IPS DF 4.7 (cell line): ENCODE measurements at regions not wholly inside any gene's neighbourhood (a gene's known extent, or its start where the extent isn't known, plus 50 kb on each side); places are given as distances from the start of the nearest gene placed in this dataset.

Experiments
- DNase-seq: peaks from one replicate; pipeline ENCODE4 v3.0.0-alpha.2; 2013; ENCODE audit warnings: low spot score; ENCODE audit errors: extremely low read depth

DNA sequence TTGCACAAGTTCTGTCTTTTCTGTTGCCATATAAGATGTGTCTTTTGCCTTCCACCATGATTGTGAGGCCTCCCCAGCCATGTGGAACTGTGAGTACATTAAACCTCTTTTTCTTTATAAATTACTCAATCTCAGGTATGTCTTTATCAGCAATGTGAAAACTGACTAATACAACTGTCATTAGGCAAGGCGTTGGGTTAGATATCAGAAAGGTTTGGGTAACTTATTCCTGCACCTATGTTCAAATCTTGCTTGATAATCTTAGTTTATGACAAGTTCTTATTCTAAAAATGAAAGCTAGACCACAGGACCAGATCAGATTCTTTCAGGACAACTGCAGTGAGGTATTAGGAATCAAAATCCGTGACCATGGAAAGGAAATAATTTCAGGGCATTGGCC, 160.6 kb upstream of the BDNF start:
- DNase-seq = no peak

DNA sequence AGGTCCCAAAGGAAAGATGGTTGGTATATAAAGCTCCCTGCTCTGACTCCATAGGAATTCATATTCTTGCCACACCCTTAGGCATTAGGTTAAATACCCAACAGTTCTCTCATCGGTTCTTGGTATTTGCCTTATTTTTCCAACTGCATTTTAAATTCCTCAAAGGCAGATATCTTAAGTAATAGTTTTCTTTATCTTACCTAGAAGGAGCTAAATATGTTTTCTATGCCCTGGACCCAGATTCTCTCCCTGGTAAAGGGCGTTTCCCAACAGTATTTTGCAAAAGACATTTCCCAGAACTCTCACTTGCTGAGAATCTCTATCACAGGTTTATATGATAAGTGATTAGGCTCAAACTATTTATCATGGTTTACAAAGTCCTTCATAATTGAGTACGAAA, 158.6 kb upstream of the BDNF start:
- DNase-seq = no peak

DNA sequence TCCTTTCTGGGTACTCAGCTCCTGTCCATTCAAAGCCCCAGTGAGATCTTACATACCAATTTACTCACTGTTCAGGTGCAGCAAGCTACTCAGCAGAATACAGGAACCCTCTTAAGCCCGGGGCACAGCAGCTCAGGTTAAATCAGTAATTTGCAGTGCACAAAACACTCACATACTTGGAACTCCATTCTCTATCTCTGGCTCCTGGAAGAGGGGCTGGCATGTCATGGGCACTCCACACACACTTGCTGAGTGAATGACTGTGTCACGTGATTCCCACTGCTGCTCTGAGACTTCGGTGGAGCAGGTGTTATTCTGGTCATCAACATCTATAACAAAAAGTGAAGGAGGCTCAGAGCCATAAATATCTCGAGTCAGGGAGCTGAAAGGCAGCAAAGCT, 157.3 kb upstream of the BDNF start:
- DNase-seq = no peak

DNA sequence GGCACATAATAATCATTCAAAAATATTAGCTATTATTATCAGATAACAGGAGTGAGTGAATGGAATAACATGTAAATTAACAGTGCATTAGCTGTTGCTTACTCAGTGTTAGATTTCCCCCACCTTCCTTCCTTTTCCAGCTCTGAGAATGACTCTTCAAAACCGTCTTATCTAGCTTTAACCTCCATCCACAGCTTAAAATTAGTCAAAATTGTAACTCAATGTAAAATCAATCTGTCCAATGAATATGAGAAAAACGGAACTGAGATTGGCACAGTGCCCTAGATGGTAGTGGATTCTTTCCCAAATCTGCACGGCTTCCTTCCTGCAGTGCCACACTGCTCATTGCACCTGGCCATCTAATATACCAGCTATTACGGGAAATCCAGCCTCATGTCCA, 156.8 kb upstream of the BDNF start:
- no peak for DNase-seq

DNA sequence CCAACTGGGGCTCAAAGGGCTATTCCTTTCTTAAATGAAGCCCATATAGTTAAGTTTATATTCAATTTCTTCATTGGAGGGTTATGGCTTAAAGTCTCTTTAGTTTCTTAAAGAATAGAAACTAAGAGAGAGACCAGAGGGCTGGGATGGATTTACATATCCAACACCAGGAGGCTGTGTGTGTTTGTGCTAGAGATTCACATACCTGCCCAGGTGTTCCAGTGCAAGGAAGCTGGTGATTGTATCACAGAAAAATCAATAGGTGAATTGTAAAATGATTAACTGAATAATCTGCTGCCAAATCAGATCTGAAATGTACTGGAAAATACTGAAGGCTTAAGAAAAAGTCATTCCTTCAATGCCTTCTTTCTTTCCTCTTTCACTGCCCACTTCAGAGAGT, 148.2 kb upstream of the BDNF start:
- DNase-seq = no peak

DNA sequence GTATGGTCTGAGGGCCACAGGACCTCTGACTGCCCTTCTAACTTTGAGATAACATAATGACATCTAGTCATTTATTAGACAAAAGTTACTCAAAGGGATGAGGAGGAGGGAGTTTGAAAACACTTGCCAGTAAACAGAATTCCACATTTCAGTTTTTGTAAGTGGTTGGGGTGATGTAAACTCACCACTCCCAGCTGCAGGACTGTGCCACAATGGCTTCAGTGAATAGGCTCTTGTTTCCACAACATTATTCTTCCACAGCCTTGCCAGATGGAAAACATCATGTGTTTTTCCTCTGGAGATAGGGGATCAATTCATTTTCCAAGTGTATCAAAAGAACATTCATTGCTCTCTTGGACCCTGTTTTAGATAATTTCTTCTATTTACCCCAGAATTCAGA, 147.2 kb upstream of the BDNF start:
- no peak for DNase-seq

DNA sequence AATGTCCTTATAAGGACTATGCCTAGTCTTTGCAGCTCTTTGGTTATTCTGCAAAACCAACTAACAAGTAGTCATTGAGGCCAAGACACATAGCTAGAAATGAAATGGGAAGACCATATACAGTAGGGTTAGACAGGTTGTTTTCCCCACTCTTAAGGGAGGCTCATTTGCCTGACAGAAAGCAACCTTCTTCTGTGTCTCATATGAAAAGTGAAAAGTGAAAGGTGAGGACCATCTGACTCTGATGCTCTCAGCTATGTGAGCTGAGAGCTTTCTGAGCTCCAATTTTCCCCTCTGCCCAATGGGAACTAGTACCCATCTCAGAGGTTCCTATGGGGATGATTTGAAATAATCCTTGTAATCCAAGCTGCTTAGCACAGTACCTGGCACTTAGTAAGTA, 142.0 kb upstream of the BDNF start:
- DNase-seq = no peak

DNA sequence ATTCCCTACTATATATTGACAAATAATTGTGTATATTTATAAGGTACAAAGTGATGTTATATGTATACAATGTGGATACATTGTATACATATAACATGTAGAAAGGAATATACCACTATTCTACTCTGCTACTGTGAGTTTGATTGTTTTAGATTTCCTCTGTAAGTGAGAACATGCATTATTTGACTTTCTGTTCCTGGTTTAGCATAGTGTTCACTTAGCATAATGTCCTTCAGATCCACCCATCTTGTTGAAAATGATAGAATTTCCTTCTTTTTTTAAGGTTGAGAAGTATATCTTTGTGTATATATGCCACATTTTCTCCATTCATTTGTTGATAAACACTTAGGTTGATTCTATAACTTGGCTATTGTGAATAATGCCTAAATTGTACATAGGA, 140.8 kb upstream of the BDNF start:
- DNase-seq = no peak

DNA sequence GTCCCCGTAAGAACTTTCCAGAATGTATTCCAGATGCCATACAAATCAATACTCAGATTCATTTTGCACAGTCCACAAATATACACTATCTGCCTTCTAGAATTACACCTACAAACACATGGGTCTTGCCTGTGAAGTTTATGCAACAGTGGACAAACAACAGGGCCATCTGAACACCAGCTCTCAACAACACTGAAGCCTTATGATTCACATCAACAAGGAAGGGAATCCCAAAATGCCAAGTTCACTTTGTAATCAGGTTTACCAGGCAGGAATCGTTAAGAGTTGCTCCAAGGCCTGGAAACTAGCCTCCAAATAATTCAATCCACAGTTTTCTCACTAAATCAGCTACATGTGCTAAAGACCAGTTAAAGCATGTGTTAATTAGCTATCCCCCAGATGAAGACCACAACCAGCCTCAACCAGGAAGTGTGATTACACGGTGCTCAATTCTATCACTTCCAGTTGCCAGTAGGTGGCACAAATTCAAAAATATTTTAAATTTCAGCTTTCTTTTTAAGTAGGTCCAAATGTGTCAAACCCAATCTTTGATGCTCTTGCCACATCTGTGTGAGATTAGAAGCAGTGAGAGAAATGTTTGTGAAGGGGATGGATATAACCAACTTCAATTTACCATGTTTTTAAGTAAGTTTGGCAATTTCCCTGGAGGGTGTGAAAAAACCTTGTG, 139.1 kb upstream of the BDNF start:
- DNase-seq = no peak

DNA sequence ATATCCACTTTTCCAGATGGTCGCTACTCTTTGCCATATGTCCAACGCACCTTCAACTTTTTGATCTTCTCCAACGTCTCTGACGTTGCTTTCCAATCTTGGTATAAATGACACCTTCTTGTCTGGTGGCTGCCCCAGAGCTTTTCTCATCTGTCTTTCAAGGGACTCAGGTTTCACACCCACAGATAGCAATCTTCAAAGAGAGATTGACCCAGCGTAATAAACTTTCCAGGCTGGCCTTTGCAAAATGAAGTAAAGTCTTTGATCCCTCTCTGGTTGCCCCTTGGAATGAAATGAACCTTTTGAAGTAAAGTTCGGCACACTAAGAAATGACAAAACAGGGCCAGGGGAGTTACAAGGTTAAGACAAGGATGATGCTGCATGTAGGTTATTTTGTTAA, 138.4 kb upstream of the BDNF start:
- DNase-seq = no peak

DNA sequence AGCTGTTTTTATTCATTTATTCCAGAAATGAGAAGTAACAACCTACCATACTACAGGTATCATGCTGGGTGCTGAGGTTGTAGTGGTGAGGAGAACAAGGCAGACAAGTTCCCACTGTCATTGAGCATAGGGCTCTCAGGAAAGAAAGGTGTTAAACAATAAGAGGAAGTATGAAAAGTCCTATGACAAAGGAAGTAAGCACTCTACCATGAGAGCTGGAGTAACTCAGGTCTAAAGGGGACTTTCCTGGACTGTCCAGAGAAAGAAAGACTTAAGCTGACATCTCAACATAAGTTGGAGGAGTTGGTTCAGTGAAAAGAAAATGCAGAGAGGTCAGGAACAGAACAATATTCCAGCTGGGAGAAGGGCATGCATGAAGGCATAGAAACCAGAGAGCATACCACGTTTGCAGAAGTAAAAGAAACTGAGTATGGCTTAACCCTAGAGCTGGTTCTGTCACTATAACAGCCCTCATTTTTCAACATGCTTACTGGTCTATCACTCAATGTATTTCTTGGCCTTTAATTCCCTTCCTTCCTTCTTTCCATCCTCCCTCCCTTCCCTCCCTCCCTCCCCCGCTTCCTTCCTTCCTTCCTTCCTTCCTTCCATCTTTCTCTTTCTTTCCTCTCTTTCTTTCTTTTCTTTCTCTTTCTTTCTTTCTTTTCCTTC, 137.8 kb upstream of the BDNF start:
- no peak for DNase-seq

DNA sequence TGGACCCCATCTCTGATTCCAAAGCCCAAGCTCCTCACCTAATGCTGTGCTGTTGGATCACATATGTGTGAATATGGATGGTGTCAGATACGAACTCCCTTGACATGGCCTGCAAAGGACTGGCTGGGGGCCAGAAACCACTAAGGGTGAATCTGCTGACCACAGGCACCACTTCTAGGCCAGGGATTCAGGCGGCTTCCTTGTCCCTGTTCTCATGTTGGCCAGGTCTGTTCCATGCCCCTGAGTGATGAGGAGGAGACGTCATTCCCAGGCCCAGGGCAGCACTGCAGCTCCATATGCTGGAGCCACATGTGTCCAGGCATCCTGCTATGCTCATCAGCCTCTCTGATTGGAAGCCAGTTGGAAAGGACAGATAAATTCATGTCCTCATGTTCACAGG, 130.0 kb upstream of the BDNF start:
- no peak for DNase-seq

DNA sequence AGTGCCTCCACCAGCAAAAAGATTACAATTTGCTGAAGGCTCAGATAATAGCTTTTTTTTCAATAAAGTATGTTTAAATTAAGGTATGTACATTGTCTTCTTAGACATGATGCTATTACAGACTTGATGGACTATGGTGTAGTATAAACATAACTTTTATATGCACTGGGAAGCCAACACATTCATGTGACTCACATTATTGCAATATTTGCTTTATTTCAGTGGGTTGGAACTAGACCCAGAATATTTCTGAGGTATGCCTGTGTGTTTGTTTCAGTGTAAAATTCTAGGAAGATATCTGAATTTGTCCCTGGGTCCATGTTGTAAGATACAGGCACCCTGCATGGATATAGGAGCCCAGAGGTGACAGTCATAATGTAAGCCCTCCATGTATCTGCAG, 120.0 kb upstream of the BDNF start:
- no peak for DNase-seq

DNA sequence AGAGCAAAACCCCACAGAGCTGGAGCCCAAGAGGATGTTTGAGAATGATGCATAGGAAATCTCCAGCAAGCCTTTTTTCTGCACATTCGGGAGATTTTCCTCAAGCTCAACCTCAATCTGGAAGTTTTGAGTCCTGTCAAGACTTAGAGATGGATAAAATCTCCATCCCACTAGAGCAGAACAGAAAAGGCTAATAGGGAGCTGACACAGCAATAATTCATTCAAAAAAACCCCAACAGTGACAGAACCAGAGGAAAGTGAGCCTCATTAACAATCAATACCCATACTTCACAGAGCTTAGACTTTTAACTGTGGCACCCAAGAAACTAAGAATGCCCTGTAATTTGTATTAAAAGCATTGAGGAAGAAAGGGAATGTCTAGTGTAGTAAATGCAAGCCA, 115.9 kb upstream of the BDNF start:
- DNase-seq = no peak

DNA sequence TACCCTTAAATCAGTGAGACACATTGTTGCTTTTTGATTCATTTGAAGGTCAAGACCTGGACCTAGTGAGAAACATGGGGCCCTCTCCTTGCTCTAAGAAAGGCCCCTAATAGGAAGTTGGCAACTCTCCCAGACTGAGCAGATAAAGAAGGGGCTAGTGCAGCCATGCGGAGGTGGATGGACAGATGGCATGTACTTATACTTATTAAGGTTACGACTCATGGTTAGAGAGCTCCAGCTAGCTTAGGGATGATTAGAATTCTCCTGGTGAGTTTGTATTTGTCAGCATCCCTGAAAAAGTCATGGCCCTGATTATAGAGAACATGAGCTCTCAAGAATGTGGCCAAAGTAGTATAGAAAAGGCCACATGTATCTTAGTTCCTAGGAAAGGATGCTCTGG, 112.1 kb upstream of the BDNF start:
- no peak for DNase-seq

DNA sequence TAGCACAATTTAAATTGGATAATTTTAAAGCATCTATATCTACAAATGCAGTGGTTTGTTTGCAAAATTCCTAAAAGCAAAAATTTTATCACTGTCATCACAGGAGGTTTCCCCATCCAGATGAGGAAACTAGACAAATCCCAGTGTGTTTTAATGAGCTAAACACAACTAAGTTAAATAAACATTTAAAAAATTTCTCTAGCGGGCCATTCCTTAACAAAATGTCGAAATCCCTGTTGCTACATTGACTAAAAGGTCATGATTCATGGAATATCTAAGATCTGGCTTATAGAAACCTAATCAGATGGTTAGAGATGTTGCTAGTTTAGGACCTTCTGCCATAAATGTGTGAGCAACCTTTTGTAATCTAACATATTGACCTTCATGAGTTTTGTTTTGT, 107.3 kb upstream of the BDNF start:
- DNase-seq = no peak

DNA sequence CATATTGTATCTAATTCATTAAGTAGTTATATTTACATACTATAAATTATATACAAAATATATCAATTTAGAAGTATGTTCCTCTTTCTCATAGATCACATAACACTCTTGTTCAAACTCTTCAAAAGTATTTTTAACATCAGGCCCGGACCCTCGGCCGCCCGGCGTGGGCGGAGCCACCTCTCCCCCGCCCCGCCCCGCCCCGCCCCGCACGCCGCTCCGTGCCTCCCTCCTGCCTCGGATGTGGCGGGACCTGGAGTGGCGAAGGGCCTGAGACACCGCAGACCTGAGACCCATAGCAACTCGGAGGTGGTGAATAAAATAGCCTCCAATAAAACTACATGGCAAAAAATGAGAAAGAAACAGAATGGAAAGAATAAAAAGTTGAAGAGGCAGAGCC, 105.9 kb upstream of the BDNF start:
- no peak for DNase-seq

DNA sequence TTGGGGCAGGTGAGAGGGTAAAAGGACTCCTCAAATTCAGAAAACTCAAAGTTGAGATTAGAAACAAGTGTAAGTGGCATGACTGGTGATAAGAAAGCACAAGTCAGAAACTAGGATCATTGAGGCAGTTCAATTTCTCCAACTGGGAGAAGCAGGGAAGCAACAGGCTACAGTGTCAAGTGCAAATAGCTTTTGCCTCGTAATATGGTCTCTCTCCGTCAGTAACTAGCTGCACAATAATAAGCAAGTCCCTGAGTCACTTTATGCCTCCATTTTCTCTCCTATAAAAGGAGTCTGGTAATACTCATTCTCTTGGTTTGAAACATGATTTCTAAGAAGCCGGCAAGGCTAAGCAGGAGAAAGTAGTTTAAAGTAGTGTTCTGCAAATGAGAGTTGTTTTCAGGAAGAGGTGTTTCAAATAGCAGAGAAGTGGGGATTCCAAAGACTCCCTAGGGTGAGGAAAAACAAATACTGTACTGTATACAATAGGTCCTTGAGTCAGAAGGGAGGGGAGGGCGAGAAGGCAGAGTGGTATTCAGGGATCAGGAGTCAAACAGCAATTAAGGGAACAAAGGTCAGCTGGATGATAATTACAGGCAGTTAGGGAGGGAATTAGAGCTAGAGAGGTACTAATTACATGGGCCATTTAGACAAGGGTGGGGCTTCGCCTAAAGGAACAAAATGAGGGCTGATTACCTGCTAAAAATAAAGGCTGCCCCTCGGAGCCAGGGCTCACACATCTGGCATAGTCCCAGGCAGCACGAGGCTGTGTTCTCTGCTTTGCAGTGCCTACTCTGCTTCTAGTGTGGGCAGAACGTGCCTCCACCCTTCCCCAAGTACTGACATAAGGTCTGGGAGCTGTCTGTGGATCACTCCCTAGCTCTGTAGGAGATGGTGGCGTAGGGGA, 96.0 kb upstream of the BDNF start:
- DNase-seq = peak; percentile 38

DNA sequence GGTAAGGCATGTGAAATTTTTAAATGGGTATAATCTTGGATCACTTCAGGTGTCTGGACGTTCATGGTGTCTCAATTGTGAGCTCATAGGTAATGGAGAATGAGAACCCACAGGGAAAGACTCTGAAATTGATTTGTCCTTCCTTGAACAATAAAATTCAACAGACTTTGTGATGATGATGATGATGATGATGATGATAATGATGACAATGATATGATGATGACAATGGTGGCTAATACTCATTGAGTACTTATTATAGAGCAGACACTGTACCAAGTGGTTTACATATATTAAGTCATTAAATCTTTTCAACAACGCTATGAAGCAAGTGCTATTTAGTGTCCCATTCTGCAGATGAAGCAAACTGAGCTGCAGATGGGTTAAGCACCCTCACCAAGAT, 86.6 kb upstream of the BDNF start:
- DNase-seq = no peak

DNA sequence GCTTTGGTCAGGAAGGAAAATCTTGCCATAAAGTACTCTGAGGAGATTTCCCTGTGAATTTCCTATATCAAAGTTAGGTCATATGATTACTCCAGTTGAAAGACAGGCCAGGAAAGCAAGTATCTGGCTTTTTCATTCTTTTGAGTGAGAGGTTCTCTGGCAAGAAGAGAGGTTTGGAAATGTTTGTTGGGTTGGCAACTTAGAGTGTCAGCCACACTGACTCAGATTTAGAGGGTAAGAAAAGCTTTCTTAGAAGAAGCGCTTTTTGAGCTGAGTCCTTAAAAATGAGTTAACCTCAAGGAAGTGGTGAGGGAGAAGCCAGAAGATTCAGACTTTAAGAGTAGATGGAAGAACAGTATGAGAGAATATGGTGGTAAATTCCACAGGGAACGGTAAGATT, 86.1 kb upstream of the BDNF start:
- no peak for DNase-seq

DNA sequence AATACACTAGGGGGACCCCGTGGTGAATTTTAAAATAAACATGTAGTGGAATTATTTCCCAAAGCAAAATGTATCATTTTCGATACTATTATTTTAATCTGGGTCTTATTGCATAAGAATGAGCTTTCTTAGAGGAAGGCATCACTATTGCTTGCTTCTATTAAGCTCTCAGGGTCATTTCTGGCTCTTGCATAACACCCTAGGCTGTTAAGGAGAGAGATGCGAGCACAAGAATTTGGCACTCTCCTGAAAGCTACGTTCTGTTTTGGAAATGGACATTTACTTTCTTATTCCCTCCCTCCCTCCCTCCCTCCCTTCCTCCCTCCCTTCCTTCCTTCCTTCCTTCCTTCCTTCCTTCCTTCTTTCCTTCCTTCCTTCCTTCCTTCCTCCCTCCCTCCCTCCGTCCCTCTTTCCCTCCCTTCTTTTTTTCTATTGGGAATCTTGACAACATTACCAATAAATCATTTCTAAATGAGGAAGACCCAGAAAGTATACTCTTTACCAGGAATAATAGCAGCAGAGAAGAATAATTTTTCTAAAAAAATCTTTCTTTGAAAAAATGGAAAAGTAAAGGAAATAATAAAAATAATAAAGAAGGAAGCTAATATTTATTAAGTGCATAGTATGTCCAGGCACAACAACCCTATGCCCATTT, 83.6 kb upstream of the BDNF start:
- DNase-seq = no peak

DNA sequence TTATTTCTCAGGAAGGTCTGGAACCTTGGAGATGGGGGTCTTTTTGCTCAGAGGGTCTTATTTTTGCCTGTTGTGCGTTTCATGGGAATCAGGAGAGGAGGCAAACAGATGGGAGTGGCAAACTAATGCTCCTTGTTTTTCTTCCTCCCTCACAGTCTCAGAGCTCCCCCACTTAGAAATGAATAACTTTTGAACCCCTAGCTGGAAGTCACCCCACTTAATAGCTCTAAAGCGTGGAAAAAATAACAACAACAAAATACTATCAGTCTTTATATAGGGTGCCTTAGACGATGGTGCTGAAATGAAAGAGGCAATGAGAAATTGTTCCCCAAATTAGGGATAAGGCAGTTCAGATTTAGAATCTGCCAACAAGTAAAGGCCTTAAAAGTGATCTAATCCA, 76.8 kb upstream of the BDNF start:
- no peak for DNase-seq
